ENCODE measurements at regions not wholly inside any gene's neighbourhood (a gene's known extent, or its start where the extent isn't known, plus 50 kb on each side); places are given as distances from the start of the nearest gene placed in this dataset.

- no peak for DNase-seq
Observed at GRCh38 chr15:60096157-60096556, 92.0 kb downstream of the FOXB1 start.

- no peak for DNase-seq
Observed at GRCh38 chr15:60101416-60101815, 97.3 kb downstream of the FOXB1 start.

GRCh38 chr15:60102748-60103147 lies 98.6 kb downstream of the FOXB1 start:
- DNase-seq: no peak

GRCh38 chr15:60110909-60111308 lies 106.8 kb downstream of the FOXB1 start:
- no peak for DNase-seq

- no peak for DNase-seq
Observed at GRCh38 chr15:60115579-60116380, 111.7 kb downstream of the FOXB1 start.

GRCh38 chr15:60116456-60117089 lies 112.5 kb downstream of the FOXB1 start:
- DNase-seq: no peak

GRCh38 chr15:60118146-60118545 lies 114.0 kb downstream of the FOXB1 start:
- no peak for DNase-seq

GRCh38 chr15:60118626-60119025 lies 114.5 kb downstream of the FOXB1 start:
- no peak for DNase-seq

GRCh38 chr15:60119101-60119500 lies 115.0 kb downstream of the FOXB1 start:
- no peak for DNase-seq

GRCh38 chr15:60120100-60120499 lies 116.0 kb downstream of the FOXB1 start:
- DNase-seq: no peak

- no peak for DNase-seq
Observed at GRCh38 chr15:60121845-60122244, 117.7 kb downstream of the FOXB1 start.

- DNase-seq: no peak
Observed at GRCh38 chr15:60122691-60123090, 118.6 kb downstream of the FOXB1 start.

GRCh38 chr15:60124460-60125070 lies 120.5 kb downstream of the FOXB1 start:
- DNase-seq: no peak

- DNase-seq: no peak
Observed at GRCh38 chr15:60125334-60125733, 121.2 kb downstream of the FOXB1 start.

- DNase-seq: no peak
Observed at GRCh38 chr15:60126200-60126599, 122.1 kb downstream of the FOXB1 start.

GRCh38 chr15:60126661-60127060 lies 122.5 kb downstream of the FOXB1 start:
- no peak for DNase-seq

- DNase-seq: no peak
Observed at GRCh38 chr15:60128000-60128376, 123.9 kb downstream of the FOXB1 start.

- DNase-seq: no peak
Observed at GRCh38 chr15:60128710-60129109, 124.6 kb downstream of the FOXB1 start.

GRCh38 chr15:60130398-60130797 lies 126.3 kb downstream of the FOXB1 start:
- no peak for DNase-seq

- no peak for DNase-seq
Observed at GRCh38 chr15:60130821-60131220, 126.7 kb downstream of the FOXB1 start.

GRCh38 chr15:60134609-60135008 lies 130.5 kb downstream of the FOXB1 start:
- DNase-seq: no peak

- DNase-seq: no peak
Observed at GRCh38 chr15:60135961-60136360, 131.8 kb downstream of the FOXB1 start.

- no peak for DNase-seq
Observed at GRCh38 chr15:60137711-60138396, 133.7 kb downstream of the FOXB1 start.
